HG03108 (cell line): ENCODE measurements at regions not wholly inside any gene's neighbourhood (a gene's known extent, or its start where the extent isn't known, plus 50 kb on each side); places are given as distances from the start of the nearest gene placed in this dataset.
"Not testable (repeated sequence)": the region's sequence is repeated elsewhere in the genome, so short reads cannot be mapped to it uniquely, and the experiment has no call there.

Experiments
- ATAC-seq: cut with Tn5 transposase; IDR thresholded peaks from one replicate; pipeline ENCODE4 v1.9.1; 2021; ENCODE audit warnings: moderate library complexity; ENCODE audit not compliant: unreplicated experiment

- ATAC-seq, result no peak
Observed at GRCh38 chr13:109333893-109334651, 452.3 kb downstream of the IRS2 start.

GRCh38 chr13:109332506-109333499, 453.6 kb downstream of the IRS2 start:
- no peak for ATAC-seq

- no peak for ATAC-seq
Observed at GRCh38 chr13:109331898-109332297, 454.5 kb downstream of the IRS2 start.

- no peak for ATAC-seq
Observed at GRCh38 chr13:109331011-109331433, 455.4 kb downstream of the IRS2 start.

- no peak for ATAC-seq
Observed at GRCh38 chr13:109330123-109330522, 456.3 kb downstream of the IRS2 start.

- no peak for ATAC-seq
Observed at GRCh38 chr13:109329175-109329574, 457.2 kb downstream of the IRS2 start.

- no peak for ATAC-seq
Observed at GRCh38 chr13:109326601-109327000, 459.8 kb downstream of the IRS2 start.

- ATAC-seq, result no peak
Observed at GRCh38 chr13:109323338-109323737, 463.0 kb downstream of the IRS2 start.

GRCh38 chr13:109318945-109319590, 467.3 kb downstream of the IRS2 start:
- ATAC-seq, result no peak

- ATAC-seq, result no peak
Observed at GRCh38 chr13:109315481-109315880, 470.9 kb downstream of the IRS2 start.

GRCh38 chr13:109314101-109314500, 472.3 kb downstream of the IRS2 start:
- ATAC-seq, result no peak

- no peak for ATAC-seq
Observed at GRCh38 chr13:109312399-109312798, 474.0 kb downstream of the IRS2 start.

- ATAC-seq, result not testable (repeated sequence)
Observed at GRCh38 chr13:109311431-109311976, 474.9 kb downstream of the IRS2 start.

- ATAC-seq, result no peak
Observed at GRCh38 chr13:109309625-109310363, 476.6 kb downstream of the IRS2 start.

- no peak for ATAC-seq
Observed at GRCh38 chr13:109307027-109307426, 479.4 kb downstream of the IRS2 start.

GRCh38 chr13:109301726-109302125, 484.7 kb downstream of the IRS2 start:
- ATAC-seq, result no peak

- no peak for ATAC-seq
Observed at GRCh38 chr13:109301276-109301675, 485.1 kb downstream of the IRS2 start.

GRCh38 chr13:109297628-109298027, 488.8 kb downstream of the IRS2 start:
- ATAC-seq, result no peak

- no peak for ATAC-seq
Observed at GRCh38 chr13:109293166-109293565, 493.2 kb downstream of the IRS2 start.

- no peak for ATAC-seq
Observed at GRCh38 chr13:109288151-109288709, 498.2 kb downstream of the IRS2 start.
